A549 (cell line): ENCODE measurements at regions not wholly inside any gene's neighbourhood (a gene's known extent, or its start where the extent isn't known, plus 50 kb on each side); places are given as distances from the start of the nearest gene placed in this dataset.
A peak's percentile ranks its signal among the peaks of the same experiment; 100 is the strongest.

ENCODE experiments used
- ATAC-seq, 2 experiments: fragments of 200-7000 bp in 1 of 2; fragments of >200 bp in 1 of 2; cut with Nextera tagmentation in 1 of 2; cut with Tn5 transposase in 1 of 2; 3 replicates each; pipeline versions ENCODE4 v1.8.0 to v1.9.1; 2018 to 2020; ENCODE audit warnings: mild to moderate bottlenecking in 1 of 2, moderate library complexity in 1 of 2
- CTCF ChIA-PET: fragments of 300-600 bp; sonication (Branson Sonifier 250); formaldehyde crosslinking; extraction: SDS; loops from one replicate; lab custom pipeline; 2021; ENCODE audit warnings: antibody characterized with exemption, inconsistent platforms; lab: Yijun Ruan, JAX
- POLR2A ChIA-PET: fragments of 350-600 bp; formaldehyde crosslinking; extraction: SDS; loops from one replicate; lab custom pipeline; 2021; ENCODE audit warnings: antibody characterized with exemption, inconsistent platforms; lab: Yijun Ruan, JAX
- DNase-seq, 2 experiments: peaks; one replicate each; pipeline versions ENCODE4 v3.0.0 to v3.0.0-alpha.2; 2011 to 2016; ENCODE audit warnings: low read depth in 1 of 2, low spot score in 1 of 2
- FAIRE-seq: peaks from 2 replicates; lab custom pipeline; 2011; peaks lifted over from hg19 to GRCh38; lab: Jason Lieb, UNC
- H3K27ac ChIP-seq, 2 experiments: fragments of >200 bp; sonication (Bioruptor Twin); formaldehyde crosslinking; 3 replicates each; pipeline ENCODE4 v1.5.1; 2016 to 2017
- H3K4me1 ChIP-seq: fragments of >200 bp; sonication (Bioruptor Twin); formaldehyde crosslinking; 3 replicates; pipeline ENCODE4 v1.6.1; 2016
- H3K4me2 ChIP-seq: fragments of >200 bp; sonication (Bioruptor Twin); formaldehyde crosslinking; 3 replicates; pipeline ENCODE4 v1.6.1; 2016
- H3K4me3 ChIP-seq: fragments of >200 bp; sonication (Bioruptor Twin); formaldehyde crosslinking; 3 replicates; pipeline ENCODE4 v1.5.1; 2016
- H3K9me3 ChIP-seq: fragments of >200 bp; sonication (Bioruptor Twin); formaldehyde crosslinking; 3 replicates; pipeline ENCODE4 v1.6.1; 2016
- ATOH8 ChIP-seq: fragments of 250-450 bp; sonication (Bioruptor Pico); IDR thresholded peaks from 2 replicates; pipeline ENCODE4 v1.5.0; 2020; ENCODE audit warnings: low read depth, mild to moderate bottlenecking, moderate library complexity
- BCL3 ChIP-seq: fragments of >200 bp; sonication (Bioruptor Twin); formaldehyde crosslinking; IDR thresholded peaks from 3 replicates; pipeline ENCODE4 v1.6.1; 2016
- CEBPB ChIP-seq, 2 experiments: fragments of >200 bp in 1 of 2; sonication (Bioruptor Twin) in 1 of 2; formaldehyde crosslinking in 1 of 2; IDR thresholded peaks; 2 replicates each; pipeline ENCODE4 v1.6.1; 2012 to 2016
- ELK1 ChIP-seq: fragments of 150-350 bp; IDR thresholded peaks from 2 replicates; pipeline ENCODE4 v1.6.1; 2014; ENCODE audit warnings: low read depth, mild to moderate bottlenecking, low read length
- EP300 ChIP-seq, 2 experiments: fragments of >200 bp; sonication (Bioruptor Twin); formaldehyde crosslinking; IDR thresholded peaks; 2 replicates in 1 of 2; 3 replicates in 1 of 2; pipeline ENCODE4 v1.6.1; 2016 to 2017
- FOSL2 ChIP-seq, 2 experiments: fragments of 450-650 bp in 1 of 2; fragments of >200 bp in 1 of 2; sonication (Bioruptor Twin) in 1 of 2; formaldehyde crosslinking; IDR thresholded peaks; 2 replicates each; pipeline versions ENCODE4 v1.5.0 to v1.6.1; 2016 to 2020; ENCODE audit warnings: mild to moderate bottlenecking in 1 of 2, moderate library complexity in 1 of 2
- GATA3 ChIP-seq: IDR thresholded peaks from 2 replicates; pipeline ENCODE4 v1.6.1; 2012; ENCODE audit warnings: borderline replicate concordance
- HES2 ChIP-seq: fragments of >200 bp; sonication (Bioruptor Twin); formaldehyde crosslinking; IDR thresholded peaks from 2 replicates; pipeline ENCODE4 v1.6.1; 2016
- HEYL ChIP-seq: fragments of 250-450 bp; sonication (Bioruptor Pico); IDR thresholded peaks from 2 replicates; pipeline ENCODE4 v1.8.0; 2021; ENCODE audit warnings: mild to moderate bottlenecking, moderate library complexity
- HOXA7 ChIP-seq: fragments of 250-450 bp; sonication (Bioruptor Pico); IDR thresholded peaks from 2 replicates; pipeline ENCODE4 v1.5.0; 2020; ENCODE audit warnings: mild to moderate bottlenecking, moderate library complexity
- HOXB13 ChIP-seq: fragments of 250-450 bp; sonication (Bioruptor Pico); IDR thresholded peaks from 2 replicates; pipeline ENCODE4 v1.5.0; 2020; ENCODE audit warnings: low read depth, mild to moderate bottlenecking, moderate library complexity
- JUN ChIP-seq, 2 experiments: fragments of >200 bp; sonication (Bioruptor Twin); formaldehyde crosslinking; IDR thresholded peaks; 2 replicates in 1 of 2; 3 replicates in 1 of 2; pipeline ENCODE4 v1.6.1; 2016 to 2017
- JUNB ChIP-seq: fragments of >200 bp; sonication (Bioruptor Twin); formaldehyde crosslinking; IDR thresholded peaks from 2 replicates; pipeline ENCODE4 v1.6.1; 2016
- MAFK ChIP-seq: fragments of 450-650 bp; IDR thresholded peaks from 2 replicates; pipeline ENCODE4 v1.6.1; 2014; ENCODE audit not compliant: partially characterized antibody
- MAX ChIP-seq: IDR thresholded peaks from 2 replicates; pipeline ENCODE4 v1.6.1; 2012
- MAZ ChIP-seq: fragments of 150-350 bp; IDR thresholded peaks from 2 replicates; pipeline ENCODE4 v1.6.1; 2014; ENCODE audit warnings: antibody characterized with exemption, low read depth, low read length, borderline replicate concordance
- POLR2A ChIP-seq: IDR thresholded peaks from 2 replicates; pipeline ENCODE4 v1.6.1; 2012; ENCODE audit warnings: mild to moderate bottlenecking, low read length
- POLR2AphosphoS2 ChIP-seq: conservative IDR thresholded peaks from 2 replicates; pipeline ENCODE4 v1.6.1; 2012; ENCODE audit warnings: low read length, improper control_type of control experiment, inconsistent platforms
- RAD21 ChIP-seq, 2 experiments: fragments of >200 bp in 1 of 2; sonication (Bioruptor Twin) in 1 of 2; formaldehyde crosslinking in 1 of 2; IDR thresholded peaks in 1 of 2; conservative IDR thresholded peaks in 1 of 2; 2 replicates in 1 of 2; 3 replicates in 1 of 2; pipeline ENCODE4 v1.6.1; 2012 to 2018; ENCODE audit warnings: inconsistent platforms in 1 of 2
- RARB ChIP-seq: fragments of 250-450 bp; sonication (Bioruptor Pico); IDR thresholded peaks from 2 replicates; pipeline ENCODE4 v1.8.0; 2021; ENCODE audit warnings: mild to moderate bottlenecking, moderate library complexity
- SMC3 ChIP-seq: fragments of >200 bp; sonication (Bioruptor Twin); formaldehyde crosslinking; IDR thresholded peaks from 3 replicates; pipeline ENCODE4 v1.6.1; 2018; ENCODE audit warnings: inconsistent platforms
- TP53 ChIP-seq: fragments of 250-450 bp; sonication (Bioruptor Pico); IDR thresholded peaks from 2 replicates; pipeline ENCODE4 v1.5.0; 2021; ENCODE audit warnings: mild to moderate bottlenecking, moderate library complexity
- ZC3H11A ChIP-seq: fragments of 450-650 bp; IDR thresholded peaks from 2 replicates; pipeline ENCODE4 v1.6.1; 2014; ENCODE audit warnings: antibody characterized with exemption, mild to moderate bottlenecking
- ZFP36 ChIP-seq: fragments of 450-650 bp; IDR thresholded peaks from 2 replicates; pipeline ENCODE4 v1.6.1; 2014; ENCODE audit warnings: borderline replicate concordance; ENCODE audit not compliant: partially characterized antibody
- ZSCAN20 ChIP-seq: fragments of 250-450 bp; sonication (Bioruptor Pico); IDR thresholded peaks from 2 replicates; pipeline ENCODE4 v1.8.0; 2022; ENCODE audit warnings: mild to moderate bottlenecking, moderate library complexity
- WGBS: methylation state at CpG from one replicate; pipeline ENCODE4 v1.1.6; 2017; ENCODE audit errors: missing lambda C conversion rate; 5-methylcytosine and 5-hydroxymethylcytosine counted together
- TF ChIP-seq, protein P1 (sequence below): IDR thresholded peaks from 2 replicates; pipeline ENCODE4 v1.6.1; 2012
- TF ChIP-seq, protein P2 (sequence below): fragments of 200-600 bp; sonication (generic); IDR thresholded peaks from 2 replicates; pipeline ENCODE4 v1.6.1; 2016; ENCODE audit warnings: antibody characterized with exemption, mild to moderate bottlenecking, moderate library complexity

GRCh38 chr7:19958309-19958896 lies 185.0 kb upstream of the TMEM196 start:
- peaks cover 39% of the 10 kb centered on the region for H3K9me3 ChIP-seq
- CTCF ChIA-PET, result no interaction called here
- H3K27ac ChIP-seq, result peak overlapping the region; percentile 78 to 80
- POLR2A ChIA-PET, result interaction anchor here (1.0 kb wide), 1 partner anchor 12 kb away, joined by 6 read pairs; no protein-coding TSS in a partner anchor
- H3K4me3 ChIP-seq, result no peak overlapping the region
- DNase-seq (peak; percentile 63 to 93), ATAC-seq (peak; percentile 96 to 98), FAIRE-seq (peak; percentile 97)
- peak overlapping the region; percentile 59 for H3K4me2 ChIP-seq
- H3K4me1 ChIP-seq, result peaks cover 19% of the 10 kb centered on the region
- WGBS, result 3% methylated on average over 3 of the region's 3 CpGs
- TF ChIP-seq RARB (CRISPR knock-in tag) (0 out of 2 replicates have a peak, but pooled peaks have one; percentile 68), ATOH8 (CRISPR knock-in tag) (no peak), RAD21 (conservative IDR thresholded peaks at IDR 0.05 in 1 of 2, IDR thresholded peaks at IDR 0.05 in 1 of 2) (peak; percentile 45 to 81), POLR2A (no peak), ZFP36 (no peak), HES2 (peak; percentile 98), EP300 (IDR thresholded peaks at IDR 0.05) (peak; percentile 96 to 97), GATA3 (peak; percentile 94), ZSCAN20 (0 out of 2 replicates have a peak, but pooled peaks have one; percentile 46), TP53 (CRISPR knock-in tag) (no peak), MAX (peak; percentile 65), JUNB (peak; percentile 97), POLR2AphosphoS2 (no peak), ZC3H11A (no peak), SMC3 (peak; percentile 68), CEBPB (IDR thresholded peaks at IDR 0.05) (peak; percentile 99), HOXA7 (CRISPR knock-in tag) (no peak), HOXB13 (CRISPR knock-in tag) (no peak), MAZ (no peak), MAFK (peak; percentile 28), BCL3 (peak; percentile 98), FOSL2 (IDR thresholded peaks at IDR 0.05) (peak; percentile 90), FOSL2 (CRISPR knock-in tag; IDR thresholded peaks at IDR 0.05) (peak; percentile 96), ELK1 (no peak), HEYL (CRISPR knock-in tag) (no peak), JUN (IDR thresholded peaks at IDR 0.05) (peak; percentile 94 to 97; a peak in 4 of 5 replicates)
- TF ChIP-seq, protein P1, sequence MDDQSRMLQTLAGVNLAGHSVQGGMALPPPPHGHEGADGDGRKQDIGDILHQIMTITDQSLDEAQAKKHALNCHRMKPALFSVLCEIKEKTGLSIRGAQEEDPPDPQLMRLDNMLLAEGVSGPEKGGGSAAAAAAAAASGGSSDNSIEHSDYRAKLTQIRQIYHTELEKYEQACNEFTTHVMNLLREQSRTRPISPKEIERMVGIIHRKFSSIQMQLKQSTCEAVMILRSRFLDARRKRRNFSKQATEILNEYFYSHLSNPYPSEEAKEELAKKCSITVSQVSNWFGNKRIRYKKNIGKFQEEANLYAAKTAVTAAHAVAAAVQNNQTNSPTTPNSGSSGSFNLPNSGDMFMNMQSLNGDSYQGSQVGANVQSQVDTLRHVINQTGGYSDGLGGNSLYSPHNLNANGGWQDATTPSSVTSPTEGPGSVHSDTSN, result peak; percentile 56; the same call in 1 of the 2 replicates
- TF ChIP-seq, protein P2, sequence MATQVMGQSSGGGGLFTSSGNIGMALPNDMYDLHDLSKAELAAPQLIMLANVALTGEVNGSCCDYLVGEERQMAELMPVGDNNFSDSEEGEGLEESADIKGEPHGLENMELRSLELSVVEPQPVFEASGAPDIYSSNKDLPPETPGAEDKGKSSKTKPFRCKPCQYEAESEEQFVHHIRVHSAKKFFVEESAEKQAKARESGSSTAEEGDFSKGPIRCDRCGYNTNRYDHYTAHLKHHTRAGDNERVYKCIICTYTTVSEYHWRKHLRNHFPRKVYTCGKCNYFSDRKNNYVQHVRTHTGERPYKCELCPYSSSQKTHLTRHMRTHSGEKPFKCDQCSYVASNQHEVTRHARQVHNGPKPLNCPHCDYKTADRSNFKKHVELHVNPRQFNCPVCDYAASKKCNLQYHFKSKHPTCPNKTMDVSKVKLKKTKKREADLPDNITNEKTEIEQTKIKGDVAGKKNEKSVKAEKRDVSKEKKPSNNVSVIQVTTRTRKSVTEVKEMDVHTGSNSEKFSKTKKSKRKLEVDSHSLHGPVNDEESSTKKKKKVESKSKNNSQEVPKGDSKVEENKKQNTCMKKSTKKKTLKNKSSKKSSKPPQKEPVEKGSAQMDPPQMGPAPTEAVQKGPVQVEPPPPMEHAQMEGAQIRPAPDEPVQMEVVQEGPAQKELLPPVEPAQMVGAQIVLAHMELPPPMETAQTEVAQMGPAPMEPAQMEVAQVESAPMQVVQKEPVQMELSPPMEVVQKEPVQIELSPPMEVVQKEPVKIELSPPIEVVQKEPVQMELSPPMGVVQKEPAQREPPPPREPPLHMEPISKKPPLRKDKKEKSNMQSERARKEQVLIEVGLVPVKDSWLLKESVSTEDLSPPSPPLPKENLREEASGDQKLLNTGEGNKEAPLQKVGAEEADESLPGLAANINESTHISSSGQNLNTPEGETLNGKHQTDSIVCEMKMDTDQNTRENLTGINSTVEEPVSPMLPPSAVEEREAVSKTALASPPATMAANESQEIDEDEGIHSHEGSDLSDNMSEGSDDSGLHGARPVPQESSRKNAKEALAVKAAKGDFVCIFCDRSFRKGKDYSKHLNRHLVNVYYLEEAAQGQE, result no peak
